Neural cell (in vitro differentiated cells): ENCODE measurements at regions not wholly inside any gene's neighbourhood (a gene's known extent, or its start where the extent isn't known, plus 50 kb on each side); places are given as distances from the start of the nearest gene placed in this dataset.

Experiments
- H2AFZ ChIP-seq: fragments of 200-600, 300-800 bp; sonication (generic), shearing (Covaris generic); 2 replicates; pipeline ENCODE4 v1.6.0; 2014; ENCODE audit warnings: low read depth, mild to moderate bottlenecking, antibody characterized with exemption, low read length, moderate library complexity
- H3F3A ChIP-seq: fragments of 200-600 bp; shearing (Covaris generic); 2 replicates; pipeline ENCODE4 v1.6.1; 2016; ENCODE audit warnings: mild to moderate bottlenecking, moderate library complexity, mixed read lengths, antibody characterized with exemption, low read length; ENCODE audit not compliant: insufficient read depth, poor library complexity, severe bottlenecking
- H3K27ac ChIP-seq: fragments of 200-600, 300-800 bp; sonication (generic), shearing (Covaris generic); 2 replicates; pipeline ENCODE4 v1.5.1; 2014; ENCODE audit warnings: mild to moderate bottlenecking, low read length, moderate library complexity
- H3K27me3 ChIP-seq: fragments of 300-800, 200-600 bp; sonication (generic), shearing (Covaris generic); 2 replicates; pipeline ENCODE4 v1.6.0; 2014; ENCODE audit warnings: mild to moderate bottlenecking, low read depth, low read length, moderate library complexity; ENCODE audit not compliant: insufficient read depth
- H3K36me3 ChIP-seq: fragments of 300-800, 200-600 bp; sonication (generic), shearing (Covaris generic); 2 replicates; pipeline ENCODE4 v1.5.1; 2014; ENCODE audit warnings: mild to moderate bottlenecking, antibody characterized with exemption, low read length, moderate library complexity; ENCODE audit not compliant: insufficient read depth
- H3K4me2 ChIP-seq: fragments of 300-800, 200-600 bp; sonication (generic), shearing (Covaris generic); 2 replicates; pipeline ENCODE4 v1.6.0; 2014; ENCODE audit warnings: mild to moderate bottlenecking, low read length
- H3K4me3 ChIP-seq: fragments of 300-800, 200-600 bp; sonication (generic), shearing (Covaris generic); 2 replicates; pipeline ENCODE4 v1.5.1; 2014; ENCODE audit warnings: mild to moderate bottlenecking, low read length, moderate library complexity
- H3K79me2 ChIP-seq: fragments of 200-600 bp; shearing (Covaris generic); replicated peaks from 2 replicates; pipeline ENCODE4 v1.6.0; 2014; ENCODE audit warnings: mild to moderate bottlenecking, low read length, moderate library complexity; ENCODE audit not compliant: insufficient read depth
- H3K9ac ChIP-seq: fragments of 300-800, 200-600 bp; sonication (generic), shearing (Covaris generic); 2 replicates; pipeline ENCODE4 v1.6.1; 2016; ENCODE audit warnings: mild to moderate bottlenecking, low read length, mixed read lengths
- H3K9me2 ChIP-seq: fragments of 200-600 bp; shearing (Covaris generic); 2 replicates; pipeline ENCODE4 v1.6.1; 2016; ENCODE audit warnings: mild to moderate bottlenecking, low read length, mixed read lengths; ENCODE audit not compliant: insufficient read depth
- H3K9me3 ChIP-seq: fragments of 200-600, 300-800 bp; sonication (generic), shearing (Covaris generic); 2 replicates; pipeline ENCODE4 v1.6.1; 2016; ENCODE audit warnings: mild to moderate bottlenecking, mixed run types, low read length, moderate library complexity, mixed read lengths
- H4K20me1 ChIP-seq: fragments of 200-600 bp; shearing (Covaris generic); 2 replicates; pipeline ENCODE4 v1.6.1; 2016; ENCODE audit warnings: mild to moderate bottlenecking, mixed run types; ENCODE audit not compliant: insufficient read depth
- EP300 ChIP-seq: fragments of 450-650 bp; conservative IDR thresholded peaks from 2 replicates; pipeline ENCODE4 v1.6.1; 2014; ENCODE audit warnings: antibody characterized with exemption, mild to moderate bottlenecking, moderate library complexity; ENCODE audit not compliant: poor library complexity, severe bottlenecking
- EZH2 ChIP-seq: fragments of 200-600, 300-800 bp; shearing (Covaris generic), sonication (generic); IDR thresholded peaks from 2 replicates; pipeline ENCODE4 v1.6.1; 2014; ENCODE audit warnings: antibody characterized with exemption, low read length, borderline replicate concordance, mild to moderate bottlenecking; ENCODE audit not compliant: insufficient read depth, poor library complexity, severe bottlenecking
- MXI1 ChIP-seq: fragments of 450-650 bp; conservative IDR thresholded peaks from 2 replicates; pipeline ENCODE4 v1.6.1; 2014; ENCODE audit warnings: antibody characterized with exemption, mild to moderate bottlenecking; ENCODE audit not compliant: poor library complexity, severe bottlenecking
- POLR2AphosphoS5 ChIP-seq: IDR thresholded peaks from 2 replicates; pipeline ENCODE4 v1.6.1; 2012
- RAD21 ChIP-seq: fragments of 450-650 bp; conservative IDR thresholded peaks from 2 replicates; pipeline ENCODE4 v1.6.1; 2014; ENCODE audit warnings: antibody characterized with exemption, mild to moderate bottlenecking, moderate library complexity
- SMC3 ChIP-seq: fragments of 450-650 bp; conservative IDR thresholded peaks from 2 replicates; pipeline ENCODE4 v1.6.1; 2014; ENCODE audit warnings: antibody characterized with exemption, mild to moderate bottlenecking, moderate library complexity; ENCODE audit not compliant: poor library complexity
- TAF1 ChIP-seq: IDR thresholded peaks from 2 replicates; pipeline ENCODE4 v1.6.1; 2012; ENCODE audit warnings: low read depth
- TF ChIP-seq, protein P1 (sequence below): fragments of 450-650 bp; IDR thresholded peaks from 2 replicates; pipeline ENCODE4 v1.5.1; 2014; ENCODE audit warnings: antibody characterized with exemption, mild to moderate bottlenecking, moderate library complexity; ENCODE audit not compliant: poor library complexity, severe bottlenecking
- TF ChIP-seq, protein P2 (sequence below): IDR thresholded peaks from 2 replicates; pipeline ENCODE4 v1.6.1; 2012; ENCODE audit warnings: borderline replicate concordance

DNA sequence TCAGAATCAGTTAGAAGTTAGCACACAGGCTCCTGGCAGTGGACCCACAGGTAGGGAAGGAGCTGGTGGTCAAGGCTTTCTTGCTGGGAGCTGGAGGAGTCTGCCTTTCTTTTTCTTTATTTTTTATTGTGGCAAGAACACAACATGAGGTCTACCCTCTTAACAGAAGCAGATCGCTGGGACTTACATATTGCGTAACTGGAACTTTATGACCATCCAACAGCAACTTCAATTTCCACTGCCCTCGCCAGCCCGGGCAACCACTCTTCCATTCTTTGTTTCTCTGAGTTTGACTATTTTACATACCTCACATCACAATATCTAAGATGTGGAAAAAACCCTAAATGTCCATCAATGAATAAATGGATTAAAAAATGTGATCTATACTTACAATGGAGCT, 147.8 kb upstream of the AJAP1 start:
- Histone ChIP-seq H4K20me1 (no peaks in the 10 kb centered on the region), H3K9me3 (no peaks in the 10 kb centered on the region), H3K4me3 (no peak overlapping the region), H3K27ac (no peak overlapping the region), H3K27me3 (no peaks in the 10 kb centered on the region), H3K9ac (no peak overlapping the region), H3K79me2 (no peaks in the 10 kb centered on the region), H2AFZ (no peak overlapping the region), H3F3A (no peaks in the 10 kb centered on the region), H3K9me2 (no peaks in the 10 kb centered on the region), H3K4me2 (no peak overlapping the region), H3K36me3 (no peaks in the 10 kb centered on the region)
- TF ChIP-seq, protein P1, sequence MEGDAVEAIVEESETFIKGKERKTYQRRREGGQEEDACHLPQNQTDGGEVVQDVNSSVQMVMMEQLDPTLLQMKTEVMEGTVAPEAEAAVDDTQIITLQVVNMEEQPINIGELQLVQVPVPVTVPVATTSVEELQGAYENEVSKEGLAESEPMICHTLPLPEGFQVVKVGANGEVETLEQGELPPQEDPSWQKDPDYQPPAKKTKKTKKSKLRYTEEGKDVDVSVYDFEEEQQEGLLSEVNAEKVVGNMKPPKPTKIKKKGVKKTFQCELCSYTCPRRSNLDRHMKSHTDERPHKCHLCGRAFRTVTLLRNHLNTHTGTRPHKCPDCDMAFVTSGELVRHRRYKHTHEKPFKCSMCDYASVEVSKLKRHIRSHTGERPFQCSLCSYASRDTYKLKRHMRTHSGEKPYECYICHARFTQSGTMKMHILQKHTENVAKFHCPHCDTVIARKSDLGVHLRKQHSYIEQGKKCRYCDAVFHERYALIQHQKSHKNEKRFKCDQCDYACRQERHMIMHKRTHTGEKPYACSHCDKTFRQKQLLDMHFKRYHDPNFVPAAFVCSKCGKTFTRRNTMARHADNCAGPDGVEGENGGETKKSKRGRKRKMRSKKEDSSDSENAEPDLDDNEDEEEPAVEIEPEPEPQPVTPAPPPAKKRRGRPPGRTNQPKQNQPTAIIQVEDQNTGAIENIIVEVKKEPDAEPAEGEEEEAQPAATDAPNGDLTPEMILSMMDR = no peak
- no peak for TF ChIP-seq RAD21
- TF ChIP-seq, protein P2, sequence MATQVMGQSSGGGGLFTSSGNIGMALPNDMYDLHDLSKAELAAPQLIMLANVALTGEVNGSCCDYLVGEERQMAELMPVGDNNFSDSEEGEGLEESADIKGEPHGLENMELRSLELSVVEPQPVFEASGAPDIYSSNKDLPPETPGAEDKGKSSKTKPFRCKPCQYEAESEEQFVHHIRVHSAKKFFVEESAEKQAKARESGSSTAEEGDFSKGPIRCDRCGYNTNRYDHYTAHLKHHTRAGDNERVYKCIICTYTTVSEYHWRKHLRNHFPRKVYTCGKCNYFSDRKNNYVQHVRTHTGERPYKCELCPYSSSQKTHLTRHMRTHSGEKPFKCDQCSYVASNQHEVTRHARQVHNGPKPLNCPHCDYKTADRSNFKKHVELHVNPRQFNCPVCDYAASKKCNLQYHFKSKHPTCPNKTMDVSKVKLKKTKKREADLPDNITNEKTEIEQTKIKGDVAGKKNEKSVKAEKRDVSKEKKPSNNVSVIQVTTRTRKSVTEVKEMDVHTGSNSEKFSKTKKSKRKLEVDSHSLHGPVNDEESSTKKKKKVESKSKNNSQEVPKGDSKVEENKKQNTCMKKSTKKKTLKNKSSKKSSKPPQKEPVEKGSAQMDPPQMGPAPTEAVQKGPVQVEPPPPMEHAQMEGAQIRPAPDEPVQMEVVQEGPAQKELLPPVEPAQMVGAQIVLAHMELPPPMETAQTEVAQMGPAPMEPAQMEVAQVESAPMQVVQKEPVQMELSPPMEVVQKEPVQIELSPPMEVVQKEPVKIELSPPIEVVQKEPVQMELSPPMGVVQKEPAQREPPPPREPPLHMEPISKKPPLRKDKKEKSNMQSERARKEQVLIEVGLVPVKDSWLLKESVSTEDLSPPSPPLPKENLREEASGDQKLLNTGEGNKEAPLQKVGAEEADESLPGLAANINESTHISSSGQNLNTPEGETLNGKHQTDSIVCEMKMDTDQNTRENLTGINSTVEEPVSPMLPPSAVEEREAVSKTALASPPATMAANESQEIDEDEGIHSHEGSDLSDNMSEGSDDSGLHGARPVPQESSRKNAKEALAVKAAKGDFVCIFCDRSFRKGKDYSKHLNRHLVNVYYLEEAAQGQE = no peak
- no peak for TF ChIP-seq MXI1
- no peak for TF ChIP-seq EP300
- no peak for TF ChIP-seq POLR2AphosphoS5
- TF ChIP-seq SMC3 = no peak
- TF ChIP-seq EZH2 = no peak
- TF ChIP-seq TAF1 = no peak

DNA sequence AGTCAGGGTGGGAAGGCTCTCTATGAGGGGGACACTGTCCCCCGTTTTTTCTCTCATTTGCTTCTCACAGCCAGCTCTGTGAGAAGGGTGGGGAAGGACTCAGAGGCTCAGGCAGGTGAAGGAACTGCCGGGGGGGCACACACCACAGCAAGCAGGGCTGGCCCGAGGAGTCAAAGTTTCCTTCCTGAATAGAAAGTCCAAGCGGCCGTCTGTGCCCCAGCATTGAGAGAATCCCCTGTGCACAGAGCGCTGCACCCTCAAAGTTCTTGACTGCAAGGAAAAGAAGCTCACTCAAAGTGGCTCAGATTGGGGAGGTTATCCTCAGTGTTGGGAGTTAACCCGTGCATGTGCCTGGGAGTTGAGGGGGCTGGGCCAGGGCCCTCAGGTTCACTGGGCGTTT, 145.2 kb upstream of the AJAP1 start:
- no peak overlapping the region for H3K9ac ChIP-seq
- no peaks in the 10 kb centered on the region for H3K79me2 ChIP-seq
- H3K9me3 ChIP-seq = no peaks in the 10 kb centered on the region
- H3K9me2 ChIP-seq = no peaks in the 10 kb centered on the region
- H4K20me1 ChIP-seq = no peaks in the 10 kb centered on the region
- no peak overlapping the region for H3K4me2 ChIP-seq
- no peak overlapping the region for H2AFZ ChIP-seq
- no peak overlapping the region for H3K27ac ChIP-seq
- TF ChIP-seq, protein P2 = no peak
- TF ChIP-seq RAD21 (no peak), SMC3 (no peak), EZH2 (no peak), EP300 (no peak), POLR2AphosphoS5 (no peak), MXI1 (no peak), TAF1 (no peak)
- TF ChIP-seq, protein P1 = no peak
- no peaks in the 10 kb centered on the region for H3F3A ChIP-seq
- H3K27me3 ChIP-seq = no peaks in the 10 kb centered on the region
- H3K36me3 ChIP-seq = no peaks in the 10 kb centered on the region
- no peak overlapping the region for H3K4me3 ChIP-seq
